ENCODE measurements at regions not wholly inside any gene's neighbourhood (a gene's known extent, or its start where the extent isn't known, plus 50 kb on each side); places are given as distances from the start of the nearest gene placed in this dataset.

GRCh38 chr7:149635561-149636329 is 137.6 kb downstream of the ZNF467 start:
- TF ChIP-seq CTCF (IDR thresholded peaks at IDR 0.05 in 4 of 5, conservative IDR thresholded peaks at IDR 0.05 in 1 of 5) (no peak), POLR2A (IDR thresholded peaks at IDR 0.05) (no peak)

Data from gastrocnemius medialis (tissue), 4 donors.